ENCODE measurements at regions not wholly inside any gene's neighbourhood (a gene's known extent, or its start where the extent isn't known, plus 50 kb on each side); places are given as distances from the start of the nearest gene placed in this dataset.

DNA sequence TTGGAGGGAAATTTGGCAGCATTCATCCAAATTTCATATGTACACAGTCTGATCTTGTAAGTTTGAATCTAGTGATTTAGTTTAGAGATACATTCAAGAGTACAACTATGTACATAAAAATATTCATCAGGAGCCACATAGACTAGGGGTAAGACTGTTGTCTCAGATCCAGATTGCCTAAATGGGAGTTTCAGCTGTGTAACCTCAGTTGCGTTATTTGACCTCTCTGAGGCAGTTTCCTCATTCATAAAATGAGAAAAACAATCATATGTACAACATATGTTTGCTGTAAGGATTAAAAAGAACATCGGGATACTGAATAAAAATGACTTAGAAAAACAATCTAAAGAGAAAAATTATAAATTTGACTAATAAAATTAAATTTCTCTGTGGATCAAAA lies 577.5 kb downstream of the RPL10L start:
- Histone ChIP-seq H3K4me3 (no peak overlapping the region), H4K20me1 (replicated peaks; ENCODE audit: insufficient read depth) (no peaks in the 10 kb centered on the region), H3K27ac (ENCODE audit: low read depth) (no peak overlapping the region), H2AFZ (no peak overlapping the region), H3K4me1 (ENCODE audit: insufficient read depth) (no peaks in the 10 kb centered on the region), H3F3A (replicated peaks; ENCODE audit: low read depth) (no peaks in the 10 kb centered on the region), H3K4me2 (no peak overlapping the region), H3K36me3 (ENCODE audit: insufficient read depth) (no peaks in the 10 kb centered on the region), H3K27me3 (ENCODE audit: insufficient read depth) (no peaks in the 10 kb centered on the region), H3K79me2 (replicated peaks; ENCODE audit: insufficient read depth) (no peaks in the 10 kb centered on the region), H3K9me2 (ENCODE audit: insufficient read depth) (no peaks in the 10 kb centered on the region)
- Mint-ChIP-seq H3K27ac (no peak overlapping the region), H3K36me3 (ENCODE audit: low read depth) (no peaks in the 10 kb centered on the region), H3K4me1 (no peaks in the 10 kb centered on the region), H3K4me3 (no peak overlapping the region), H3K9me3 (no peaks in the 10 kb centered on the region), H3K27me3 (ENCODE audit: insufficient read depth, low read depth, poor library complexity) (no peaks in the 10 kb centered on the region)
- no peak for DNase-seq (ENCODE audit: low spot score)
- no peak for ATAC-seq
- TF ChIP-seq, protein P1, sequence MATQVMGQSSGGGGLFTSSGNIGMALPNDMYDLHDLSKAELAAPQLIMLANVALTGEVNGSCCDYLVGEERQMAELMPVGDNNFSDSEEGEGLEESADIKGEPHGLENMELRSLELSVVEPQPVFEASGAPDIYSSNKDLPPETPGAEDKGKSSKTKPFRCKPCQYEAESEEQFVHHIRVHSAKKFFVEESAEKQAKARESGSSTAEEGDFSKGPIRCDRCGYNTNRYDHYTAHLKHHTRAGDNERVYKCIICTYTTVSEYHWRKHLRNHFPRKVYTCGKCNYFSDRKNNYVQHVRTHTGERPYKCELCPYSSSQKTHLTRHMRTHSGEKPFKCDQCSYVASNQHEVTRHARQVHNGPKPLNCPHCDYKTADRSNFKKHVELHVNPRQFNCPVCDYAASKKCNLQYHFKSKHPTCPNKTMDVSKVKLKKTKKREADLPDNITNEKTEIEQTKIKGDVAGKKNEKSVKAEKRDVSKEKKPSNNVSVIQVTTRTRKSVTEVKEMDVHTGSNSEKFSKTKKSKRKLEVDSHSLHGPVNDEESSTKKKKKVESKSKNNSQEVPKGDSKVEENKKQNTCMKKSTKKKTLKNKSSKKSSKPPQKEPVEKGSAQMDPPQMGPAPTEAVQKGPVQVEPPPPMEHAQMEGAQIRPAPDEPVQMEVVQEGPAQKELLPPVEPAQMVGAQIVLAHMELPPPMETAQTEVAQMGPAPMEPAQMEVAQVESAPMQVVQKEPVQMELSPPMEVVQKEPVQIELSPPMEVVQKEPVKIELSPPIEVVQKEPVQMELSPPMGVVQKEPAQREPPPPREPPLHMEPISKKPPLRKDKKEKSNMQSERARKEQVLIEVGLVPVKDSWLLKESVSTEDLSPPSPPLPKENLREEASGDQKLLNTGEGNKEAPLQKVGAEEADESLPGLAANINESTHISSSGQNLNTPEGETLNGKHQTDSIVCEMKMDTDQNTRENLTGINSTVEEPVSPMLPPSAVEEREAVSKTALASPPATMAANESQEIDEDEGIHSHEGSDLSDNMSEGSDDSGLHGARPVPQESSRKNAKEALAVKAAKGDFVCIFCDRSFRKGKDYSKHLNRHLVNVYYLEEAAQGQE (IDR thresholded peaks at IDR 0.05; ENCODE audit: unreplicated experiment) = no peak
- TF ChIP-seq NANOG (IDR thresholded peaks at IDR 0.05; ENCODE audit: borderline replicate concordance) (no peak), ZNF114 (CRISPR knock-in tag; IDR thresholded peaks at IDR 0.05) (no peak), EZH2phosphoT487 (IDR thresholded peaks at IDR 0.05; ENCODE audit: unreplicated experiment) (no peak), POLR2AphosphoS5 (IDR thresholded peaks at IDR 0.05; ENCODE audit: low read depth) (no peak), JUNB (IDR thresholded peaks at IDR 0.05; ENCODE audit: unreplicated experiment) (no peak), STAT1 (IDR thresholded peaks at IDR 0.05; ENCODE audit: unreplicated experiment) (no peak), CREB1 (CRISPR knock-in tag; IDR thresholded peaks at IDR 0.05; ENCODE audit: low read depth) (no peak), EZH2 (IDR thresholded peaks at IDR 0.05; ENCODE audit: low read depth, unreplicated experiment) (no peak), ZNF331 (CRISPR knock-in tag; IDR thresholded peaks at IDR 0.05; ENCODE audit: low read depth) (no peak)
- TF ChIP-seq, protein P2, sequence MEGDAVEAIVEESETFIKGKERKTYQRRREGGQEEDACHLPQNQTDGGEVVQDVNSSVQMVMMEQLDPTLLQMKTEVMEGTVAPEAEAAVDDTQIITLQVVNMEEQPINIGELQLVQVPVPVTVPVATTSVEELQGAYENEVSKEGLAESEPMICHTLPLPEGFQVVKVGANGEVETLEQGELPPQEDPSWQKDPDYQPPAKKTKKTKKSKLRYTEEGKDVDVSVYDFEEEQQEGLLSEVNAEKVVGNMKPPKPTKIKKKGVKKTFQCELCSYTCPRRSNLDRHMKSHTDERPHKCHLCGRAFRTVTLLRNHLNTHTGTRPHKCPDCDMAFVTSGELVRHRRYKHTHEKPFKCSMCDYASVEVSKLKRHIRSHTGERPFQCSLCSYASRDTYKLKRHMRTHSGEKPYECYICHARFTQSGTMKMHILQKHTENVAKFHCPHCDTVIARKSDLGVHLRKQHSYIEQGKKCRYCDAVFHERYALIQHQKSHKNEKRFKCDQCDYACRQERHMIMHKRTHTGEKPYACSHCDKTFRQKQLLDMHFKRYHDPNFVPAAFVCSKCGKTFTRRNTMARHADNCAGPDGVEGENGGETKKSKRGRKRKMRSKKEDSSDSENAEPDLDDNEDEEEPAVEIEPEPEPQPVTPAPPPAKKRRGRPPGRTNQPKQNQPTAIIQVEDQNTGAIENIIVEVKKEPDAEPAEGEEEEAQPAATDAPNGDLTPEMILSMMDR (conservative IDR thresholded peaks at IDR 0.05; ENCODE audit: low read depth in 2 of 2) = no peak
- TF ChIP-seq, protein P3, sequence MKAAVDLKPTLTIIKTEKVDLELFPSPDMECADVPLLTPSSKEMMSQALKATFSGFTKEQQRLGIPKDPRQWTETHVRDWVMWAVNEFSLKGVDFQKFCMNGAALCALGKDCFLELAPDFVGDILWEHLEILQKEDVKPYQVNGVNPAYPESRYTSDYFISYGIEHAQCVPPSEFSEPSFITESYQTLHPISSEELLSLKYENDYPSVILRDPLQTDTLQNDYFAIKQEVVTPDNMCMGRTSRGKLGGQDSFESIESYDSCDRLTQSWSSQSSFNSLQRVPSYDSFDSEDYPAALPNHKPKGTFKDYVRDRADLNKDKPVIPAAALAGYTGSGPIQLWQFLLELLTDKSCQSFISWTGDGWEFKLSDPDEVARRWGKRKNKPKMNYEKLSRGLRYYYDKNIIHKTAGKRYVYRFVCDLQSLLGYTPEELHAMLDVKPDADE (IDR thresholded peaks at IDR 0.05) = no peak
- TF ChIP-seq, protein P4, sequence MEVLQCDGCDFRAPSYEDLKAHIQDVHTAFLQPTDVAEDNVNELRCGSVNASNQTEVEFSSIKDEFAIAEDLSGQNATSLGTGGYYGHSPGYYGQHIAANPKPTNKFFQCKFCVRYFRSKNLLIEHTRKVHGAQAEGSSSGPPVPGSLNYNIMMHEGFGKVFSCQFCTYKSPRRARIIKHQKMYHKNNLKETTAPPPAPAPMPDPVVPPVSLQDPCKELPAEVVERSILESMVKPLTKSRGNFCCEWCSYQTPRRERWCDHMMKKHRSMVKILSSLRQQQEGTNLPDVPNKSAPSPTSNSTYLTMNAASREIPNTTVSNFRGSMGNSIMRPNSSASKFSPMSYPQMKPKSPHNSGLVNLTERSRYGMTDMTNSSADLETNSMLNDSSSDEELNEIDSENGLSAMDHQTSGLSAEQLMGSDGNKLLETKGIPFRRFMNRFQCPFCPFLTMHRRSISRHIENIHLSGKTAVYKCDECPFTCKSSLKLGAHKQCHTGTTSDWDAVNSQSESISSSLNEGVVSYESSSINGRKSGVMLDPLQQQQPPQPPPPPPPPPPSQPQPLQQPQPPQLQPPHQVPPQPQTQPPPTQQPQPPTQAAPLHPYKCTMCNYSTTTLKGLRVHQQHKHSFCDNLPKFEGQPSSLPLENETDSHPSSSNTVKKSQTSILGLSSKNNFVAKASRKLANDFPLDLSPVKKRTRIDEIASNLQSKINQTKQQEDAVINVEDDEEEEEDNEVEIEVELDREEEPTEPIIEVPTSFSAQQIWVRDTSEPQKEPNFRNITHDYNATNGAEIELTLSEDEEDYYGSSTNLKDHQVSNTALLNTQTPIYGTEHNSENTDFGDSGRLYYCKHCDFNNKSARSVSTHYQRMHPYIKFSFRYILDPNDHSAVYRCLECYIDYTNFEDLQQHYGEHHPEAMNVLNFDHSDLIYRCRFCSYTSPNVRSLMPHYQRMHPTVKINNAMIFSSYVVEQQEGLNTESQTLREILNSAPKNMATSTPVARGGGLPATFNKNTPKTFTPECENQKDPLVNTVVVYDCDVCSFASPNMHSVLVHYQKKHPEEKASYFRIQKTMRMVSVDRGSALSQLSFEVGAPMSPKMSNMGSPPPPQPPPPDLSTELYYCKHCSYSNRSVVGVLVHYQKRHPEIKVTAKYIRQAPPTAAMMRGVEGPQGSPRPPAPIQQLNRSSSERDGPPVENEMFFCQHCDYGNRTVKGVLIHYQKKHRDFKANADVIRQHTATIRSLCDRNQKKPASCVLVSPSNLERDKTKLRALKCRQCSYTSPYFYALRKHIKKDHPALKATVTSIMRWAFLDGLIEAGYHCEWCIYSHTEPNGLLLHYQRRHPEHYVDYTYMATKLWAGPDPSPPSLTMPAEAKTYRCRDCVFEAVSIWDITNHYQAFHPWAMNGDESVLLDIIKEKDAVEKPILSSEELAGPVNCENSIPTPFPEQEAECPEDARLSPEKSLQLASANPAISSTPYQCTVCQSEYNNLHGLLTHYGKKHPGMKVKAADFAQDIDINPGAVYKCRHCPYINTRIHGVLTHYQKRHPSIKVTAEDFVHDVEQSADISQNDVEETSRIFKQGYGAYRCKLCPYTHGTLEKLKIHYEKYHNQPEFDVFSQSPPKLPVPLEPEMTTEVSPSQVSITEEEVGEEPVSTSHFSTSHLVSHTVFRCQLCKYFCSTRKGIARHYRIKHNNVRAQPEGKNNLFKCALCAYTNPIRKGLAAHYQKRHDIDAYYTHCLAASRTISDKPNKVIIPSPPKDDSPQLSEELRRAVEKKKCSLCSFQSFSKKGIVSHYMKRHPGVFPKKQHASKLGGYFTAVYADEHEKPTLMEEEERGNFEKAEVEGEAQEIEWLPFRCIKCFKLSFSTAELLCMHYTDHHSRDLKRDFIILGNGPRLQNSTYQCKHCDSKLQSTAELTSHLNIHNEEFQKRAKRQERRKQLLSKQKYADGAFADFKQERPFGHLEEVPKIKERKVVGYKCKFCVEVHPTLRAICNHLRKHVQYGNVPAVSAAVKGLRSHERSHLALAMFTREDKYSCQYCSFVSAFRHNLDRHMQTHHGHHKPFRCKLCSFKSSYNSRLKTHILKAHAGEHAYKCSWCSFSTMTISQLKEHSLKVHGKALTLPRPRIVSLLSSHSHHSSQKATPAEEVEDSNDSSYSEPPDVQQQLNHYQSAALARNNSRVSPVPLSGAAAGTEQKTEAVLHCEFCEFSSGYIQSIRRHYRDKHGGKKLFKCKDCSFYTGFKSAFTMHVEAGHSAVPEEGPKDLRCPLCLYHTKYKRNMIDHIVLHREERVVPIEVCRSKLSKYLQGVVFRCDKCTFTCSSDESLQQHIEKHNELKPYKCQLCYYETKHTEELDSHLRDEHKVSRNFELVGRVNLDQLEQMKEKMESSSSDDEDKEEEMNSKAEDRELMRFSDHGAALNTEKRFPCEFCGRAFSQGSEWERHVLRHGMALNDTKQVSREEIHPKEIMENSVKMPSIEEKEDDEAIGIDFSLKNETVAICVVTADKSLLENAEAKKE (CRISPR knock-in tag; IDR thresholded peaks at IDR 0.05) = no peak

All from GM23338 (cell line).